Middle frontal gyrus (tissue), 1 donor: ENCODE measurements at regions not wholly inside any gene's neighbourhood (a gene's known extent, or its start where the extent isn't known, plus 50 kb on each side); places are given as distances from the start of the nearest gene placed in this dataset.
"Not testable (repeated sequence)": the region's sequence is repeated elsewhere in the genome, so short reads cannot be mapped to it uniquely, and the experiment has no call there.

Experiments
- DNase-seq: peaks from one replicate; pipeline ENCODE4 v3.0.0-alpha.2; 2015; ENCODE audit warnings: low spot score; ENCODE audit errors: extremely low spot score

- DNase-seq = not testable (repeated sequence)
Measured at GRCh38 chr14:43326501-43327407, 1180.3 kb downstream of the FSCB start.

- no peak for DNase-seq
Measured at GRCh38 chr14:43316427-43316826, 1190.7 kb downstream of the FSCB start.

GRCh38 chr14:43313719-43314118, 1193.4 kb downstream of the FSCB start:
- DNase-seq = no peak

- DNase-seq = no peak
Measured at GRCh38 chr14:43308421-43309110, 1198.5 kb downstream of the FSCB start.

- no peak for DNase-seq
Measured at GRCh38 chr14:43307836-43308235, 1199.2 kb downstream of the FSCB start.

GRCh38 chr14:43306053-43306452, 1201.0 kb downstream of the FSCB start:
- DNase-seq = no peak

GRCh38 chr14:43297794-43298193, 1209.3 kb downstream of the FSCB start:
- no peak for DNase-seq

GRCh38 chr14:43296061-43296460, 1211.0 kb downstream of the FSCB start:
- DNase-seq = not testable (repeated sequence)

GRCh38 chr14:43285575-43285974, 1221.5 kb downstream of the FSCB start:
- no peak for DNase-seq

GRCh38 chr14:43260056-43260455, 1247.0 kb downstream of the FSCB start:
- no peak for DNase-seq

GRCh38 chr14:43258396-43258795, 1248.7 kb downstream of the FSCB start:
- DNase-seq = no peak

GRCh38 chr14:43256996-43257395, 1250.1 kb downstream of the FSCB start:
- DNase-seq = not testable (repeated sequence)

- DNase-seq = no peak
Measured at GRCh38 chr14:43252866-43253265, 1254.2 kb downstream of the FSCB start.

GRCh38 chr14:43249591-43249990, 1257.5 kb downstream of the FSCB start:
- no peak for DNase-seq

GRCh38 chr14:43249116-43249515, 1258.0 kb downstream of the FSCB start:
- no peak for DNase-seq

- no peak for DNase-seq
Measured at GRCh38 chr14:43247877-43248276, 1259.2 kb downstream of the FSCB start.

GRCh38 chr14:43244142-43244625, 1262.9 kb downstream of the FSCB start:
- no peak for DNase-seq

- DNase-seq = no peak
Measured at GRCh38 chr14:43243168-43243567, 1263.9 kb downstream of the FSCB start.

- no peak for DNase-seq
Measured at GRCh38 chr14:43232261-43232660, 1274.8 kb downstream of the FSCB start.

GRCh38 chr14:43215524-43215923, 1291.6 kb downstream of the FSCB start:
- DNase-seq = no peak

- DNase-seq = no peak
Measured at GRCh38 chr14:43207189-43207588, 1299.9 kb downstream of the FSCB start.

- no peak for DNase-seq
Measured at GRCh38 chr14:43204816-43205215, 1302.3 kb downstream of the FSCB start.
